ENCODE measurements at regions not wholly inside any gene's neighbourhood (a gene's known extent, or its start where the extent isn't known, plus 50 kb on each side); places are given as distances from the start of the nearest gene placed in this dataset.

- Mint-ChIP-seq H3K27me3 (ENCODE audit: low read depth, poor library complexity) (no peaks in the 10 kb centered on the region), H3K36me3 (ENCODE audit: low read depth) (no peaks in the 10 kb centered on the region), H3K9me3 (peaks cover 9% of the 10 kb centered on the region), H3K4me1 (peaks cover 5% of the 10 kb centered on the region), H3K27ac (no peak overlapping the region), H3K4me3 (no peak overlapping the region)
- no peak for DNase-seq
- TF ChIP-seq CTCF (IDR thresholded peaks at IDR 0.05): no peak
Observed at GRCh38 chr12:108419949-108420348, 80.8 kb upstream of the CMKLR1 start.

- TF ChIP-seq CTCF (IDR thresholded peaks at IDR 0.05): no peak
- Mint-ChIP-seq H3K4me3 (no peak overlapping the region), H3K27ac (no peak overlapping the region), H3K36me3 (ENCODE audit: low read depth) (no peaks in the 10 kb centered on the region), H3K4me1 (no peaks in the 10 kb centered on the region), H3K27me3 (ENCODE audit: low read depth, poor library complexity) (no peaks in the 10 kb centered on the region), H3K9me3 (peaks cover 9% of the 10 kb centered on the region)
- no peak for DNase-seq
Observed at GRCh38 chr12:108418164-108418890, 79.2 kb upstream of the CMKLR1 start.

GRCh38 chr12:108414021-108414420 is 74.9 kb upstream of the CMKLR1 start:
- Mint-ChIP-seq H3K27me3 (ENCODE audit: low read depth, poor library complexity) (peaks cover 3% of the 10 kb centered on the region), H3K36me3 (ENCODE audit: low read depth) (no peaks in the 10 kb centered on the region), H3K9me3 (peaks cover 6% of the 10 kb centered on the region), H3K4me1 (peaks cover 14% of the 10 kb centered on the region), H3K27ac (no peak overlapping the region), H3K4me3 (no peak overlapping the region)
- DNase-seq: no peak
- TF ChIP-seq CTCF (IDR thresholded peaks at IDR 0.05): no peak

- Mint-ChIP-seq H3K27ac (peak overlapping the region; percentile 59), H3K4me3 (no peak overlapping the region)
Observed at GRCh38 chr12:108410689-108411088, 71.6 kb upstream of the CMKLR1 start.

GRCh38 chr12:108409481-108409880 is 70.4 kb upstream of the CMKLR1 start:
- Mint-ChIP-seq H3K4me3 (no peak overlapping the region), H3K4me1 (peaks cover 14% of the 10 kb centered on the region), H3K9me3 (peaks cover 9% of the 10 kb centered on the region), H3K36me3 (ENCODE audit: low read depth) (no peaks in the 10 kb centered on the region), H3K27ac (no peak overlapping the region), H3K27me3 (ENCODE audit: low read depth, poor library complexity) (peaks cover 5% of the 10 kb centered on the region)
- DNase-seq: no peak
- no peak for TF ChIP-seq CTCF (IDR thresholded peaks at IDR 0.05)

More at GRCh38 chr12:108410689-108411088, 71.6 kb upstream of the CMKLR1 start:
- H3K4me1 Mint-ChIP-seq: peaks cover 14% of the 10 kb centered on the region
- peaks cover 7% of the 10 kb centered on the region for H3K9me3 Mint-ChIP-seq
- no peak for DNase-seq
- no peak for TF ChIP-seq CTCF (IDR thresholded peaks at IDR 0.05)
- peaks cover 3% of the 10 kb centered on the region for H3K27me3 Mint-ChIP-seq (ENCODE audit: low read depth, poor library complexity)
- no peaks in the 10 kb centered on the region for H3K36me3 Mint-ChIP-seq (ENCODE audit: low read depth)

- Mint-ChIP-seq H3K27me3 (ENCODE audit: low read depth, poor library complexity) (peaks cover 7% of the 10 kb centered on the region), H3K4me1 (no peaks in the 10 kb centered on the region), H3K9me3 (peaks cover 9% of the 10 kb centered on the region), H3K4me3 (no peak overlapping the region), H3K36me3 (ENCODE audit: low read depth) (no peaks in the 10 kb centered on the region), H3K27ac (no peak overlapping the region)
- TF ChIP-seq CTCF (IDR thresholded peaks at IDR 0.05): no peak
- DNase-seq: peak; percentile 44
Observed at GRCh38 chr12:108403952-108404351, 64.8 kb upstream of the CMKLR1 start.

All from nephron progenitor cell (in vitro differentiated cells).